Calu3 (cell line): ENCODE measurements at regions not wholly inside any gene's neighbourhood (a gene's known extent, or its start where the extent isn't known, plus 50 kb on each side); places are given as distances from the start of the nearest gene placed in this dataset.

Experiments
- BruUV-seq: library from RNA; stranded (reverse); fragments of 400-500 nt; replicated peaks from 2 replicates; lab custom pipeline; 2021; lab: Mats Ljungman, UMichigan
- CTCF ChIA-PET: fragments of 300-600 bp; sonication (Branson Sonifier 250); formaldehyde crosslinking; loops from one replicate; lab custom pipeline; 2022; ENCODE audit warnings: antibody characterized with exemption; lab: Charles Lee
- DNase-seq: peaks from one replicate; pipeline ENCODE4 v3.0.0; 2022
- H3K27ac Mint-ChIP-seq: one replicate; pipeline ENCODE4 v1.8.0; 2022; ENCODE audit warnings: mixed read lengths; ENCODE audit not compliant: unreplicated experiment
- H3K27me3 Mint-ChIP-seq: one replicate; pipeline ENCODE4 v1.8.0; 2022; ENCODE audit warnings: mixed read lengths; ENCODE audit not compliant: unreplicated experiment
- H3K36me3 Mint-ChIP-seq: one replicate; pipeline ENCODE4 v1.8.0; 2022; ENCODE audit warnings: mild to moderate bottlenecking, moderate library complexity, mixed read lengths; ENCODE audit not compliant: insufficient read depth, unreplicated experiment
- H3K4me1 Mint-ChIP-seq: one replicate; pipeline ENCODE4 v1.8.0; 2022; ENCODE audit warnings: mild to moderate bottlenecking, low read depth, mixed read lengths; ENCODE audit not compliant: unreplicated experiment
- H3K4me3 Mint-ChIP-seq: one replicate; pipeline ENCODE4 v1.8.0; 2022; ENCODE audit warnings: mild to moderate bottlenecking, low read depth, moderate library complexity, mixed read lengths; ENCODE audit not compliant: unreplicated experiment
- H3K9me3 Mint-ChIP-seq: one replicate; pipeline ENCODE4 v1.8.0; 2022; ENCODE audit warnings: low read depth, mixed read lengths; ENCODE audit not compliant: unreplicated experiment
- intact Hi-C: fragments of 100-400 bp; cut with micrococcal nuclease; formaldehyde crosslinking; loops from one replicate; pipeline ENCODE4 v1.10.0; 2022; ENCODE audit not compliant: unreplicated experiment
- TF ChIP-seq, protein P1 (sequence below): fragments of 200-600 bp; IDR thresholded peaks from one replicate; pipeline ENCODE4 v1.8.0; 2022; ENCODE audit warnings: antibody characterized with exemption; ENCODE audit not compliant: unreplicated experiment

- Mint-ChIP-seq H3K36me3 (no peaks in the 10 kb centered on the region), H3K4me1 (no peaks in the 10 kb centered on the region), H3K9me3 (no peaks in the 10 kb centered on the region), H3K27ac (no peak overlapping the region), H3K27me3 (no peaks in the 10 kb centered on the region), H3K4me3 (no peak overlapping the region)
- intact Hi-C loops: no loop called here
- TF ChIP-seq, protein P1, sequence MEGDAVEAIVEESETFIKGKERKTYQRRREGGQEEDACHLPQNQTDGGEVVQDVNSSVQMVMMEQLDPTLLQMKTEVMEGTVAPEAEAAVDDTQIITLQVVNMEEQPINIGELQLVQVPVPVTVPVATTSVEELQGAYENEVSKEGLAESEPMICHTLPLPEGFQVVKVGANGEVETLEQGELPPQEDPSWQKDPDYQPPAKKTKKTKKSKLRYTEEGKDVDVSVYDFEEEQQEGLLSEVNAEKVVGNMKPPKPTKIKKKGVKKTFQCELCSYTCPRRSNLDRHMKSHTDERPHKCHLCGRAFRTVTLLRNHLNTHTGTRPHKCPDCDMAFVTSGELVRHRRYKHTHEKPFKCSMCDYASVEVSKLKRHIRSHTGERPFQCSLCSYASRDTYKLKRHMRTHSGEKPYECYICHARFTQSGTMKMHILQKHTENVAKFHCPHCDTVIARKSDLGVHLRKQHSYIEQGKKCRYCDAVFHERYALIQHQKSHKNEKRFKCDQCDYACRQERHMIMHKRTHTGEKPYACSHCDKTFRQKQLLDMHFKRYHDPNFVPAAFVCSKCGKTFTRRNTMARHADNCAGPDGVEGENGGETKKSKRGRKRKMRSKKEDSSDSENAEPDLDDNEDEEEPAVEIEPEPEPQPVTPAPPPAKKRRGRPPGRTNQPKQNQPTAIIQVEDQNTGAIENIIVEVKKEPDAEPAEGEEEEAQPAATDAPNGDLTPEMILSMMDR: no peak
- CTCF ChIA-PET: no interaction called here
- BruUV-seq: no TSS peak
- DNase-seq: no peak
Observed at GRCh38 chr3:76352051-76352450, 566.7 kb upstream of the ZNF717 start.

DNA sequence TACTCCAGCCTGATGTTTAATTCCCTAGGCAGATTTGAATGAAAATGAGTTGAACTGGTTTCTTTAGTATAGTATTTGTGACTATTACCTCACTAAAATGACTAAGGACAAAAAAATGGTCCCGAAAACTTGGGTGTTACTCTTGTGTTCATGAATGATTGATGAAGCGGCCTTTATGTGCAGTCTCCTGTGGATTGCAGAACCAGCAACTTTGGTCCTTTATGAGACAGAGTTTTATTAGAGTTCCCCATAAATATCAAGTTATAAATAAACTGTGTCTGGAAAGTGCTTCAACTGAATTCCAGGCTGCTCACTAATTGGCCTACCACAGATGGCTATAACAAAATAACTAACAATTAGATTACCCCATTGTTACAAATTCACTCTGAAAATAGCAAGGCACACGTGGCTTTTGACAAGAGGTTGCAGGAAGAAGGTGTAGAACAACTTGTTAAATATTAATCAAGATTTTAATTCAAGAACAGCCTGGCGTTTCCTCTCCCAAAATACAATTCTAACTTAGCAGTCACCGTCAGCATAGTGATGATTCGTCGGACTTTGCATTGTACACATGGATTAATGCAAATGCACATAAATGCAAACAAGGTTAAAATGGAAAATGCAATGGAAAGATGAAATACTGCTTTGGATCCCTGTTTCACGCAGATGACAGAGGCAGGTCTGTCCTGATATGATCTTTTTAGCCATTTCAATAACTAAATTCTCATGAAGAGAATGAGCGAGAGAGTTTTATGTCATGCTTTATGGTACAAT, 567.3 kb upstream of the ZNF717 start:
- intact Hi-C loops: no loop called here
- Mint-ChIP-seq H3K27me3 (no peaks in the 10 kb centered on the region), H3K4me1 (no peaks in the 10 kb centered on the region), H3K27ac (no peak overlapping the region), H3K36me3 (no peaks in the 10 kb centered on the region), H3K9me3 (no peaks in the 10 kb centered on the region), H3K4me3 (no peak overlapping the region)
- CTCF ChIA-PET: no interaction called here
- TF ChIP-seq, protein P1: no peak
- BruUV-seq: no TSS peak
- DNase-seq: no peak

DNA sequence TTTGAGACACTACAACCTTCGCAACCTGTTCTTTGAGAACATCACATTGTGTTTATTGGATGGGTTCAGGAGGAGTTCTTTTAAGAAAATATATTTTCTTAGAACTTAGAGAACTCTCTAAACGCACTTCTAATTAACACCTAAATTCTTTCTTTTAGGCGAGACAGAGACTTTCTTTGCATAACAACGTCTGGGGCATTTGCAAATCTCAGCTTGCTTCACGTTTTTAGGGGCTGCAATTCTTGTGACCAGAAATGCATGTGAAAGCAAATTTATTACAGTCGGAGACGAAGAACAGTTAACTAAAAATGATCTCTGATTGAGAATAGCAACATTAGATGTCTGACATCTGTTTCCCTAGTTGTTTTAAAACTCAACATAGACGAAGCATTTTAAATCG, 568.3 kb upstream of the ZNF717 start:
- no peaks in the 10 kb centered on the region for H3K4me1 Mint-ChIP-seq
- CTCF ChIA-PET: no interaction called here
- no peak for DNase-seq
- H3K27ac Mint-ChIP-seq: no peak overlapping the region
- peaks cover 4% of the 10 kb centered on the region for H3K9me3 Mint-ChIP-seq
- no peaks in the 10 kb centered on the region for H3K36me3 Mint-ChIP-seq
- no peak overlapping the region for H3K4me3 Mint-ChIP-seq
- TF ChIP-seq, protein P1: no peak
- no TSS peak for BruUV-seq
- no peaks in the 10 kb centered on the region for H3K27me3 Mint-ChIP-seq
- intact Hi-C loops: no loop called here

DNA sequence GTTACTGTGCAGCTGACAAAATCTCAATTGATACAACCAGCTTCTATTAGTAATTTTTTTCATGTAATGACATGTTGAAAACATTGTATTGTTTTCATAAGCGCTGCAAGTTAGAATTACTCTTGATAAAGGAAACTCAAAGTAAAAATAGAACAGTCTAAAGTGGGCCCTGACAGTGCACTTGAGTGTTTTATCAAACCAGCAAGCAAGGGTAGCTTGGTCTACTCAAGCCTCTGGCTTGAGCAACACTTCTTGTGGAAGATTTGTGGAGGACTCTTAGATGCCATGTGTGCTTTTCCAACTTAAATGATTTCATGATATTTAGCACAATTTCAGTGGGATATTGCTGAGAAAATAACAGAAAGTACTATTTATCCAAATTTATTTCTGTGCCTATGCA, 575.7 kb upstream of the ZNF717 start:
- DNase-seq: no peak
- intact Hi-C loops: loop anchor here (10.0 kb wide), 1 partner anchor 214 kb away; no protein-coding TSS in a partner anchor
- no peaks in the 10 kb centered on the region for H3K4me1 Mint-ChIP-seq
- no peak overlapping the region for H3K4me3 Mint-ChIP-seq
- H3K9me3 Mint-ChIP-seq: peaks cover 9% of the 10 kb centered on the region
- no peaks in the 10 kb centered on the region for H3K27me3 Mint-ChIP-seq
- CTCF ChIA-PET: no interaction called here
- no TSS peak for BruUV-seq
- TF ChIP-seq, protein P1: no peak
- no peaks in the 10 kb centered on the region for H3K36me3 Mint-ChIP-seq
- no peak overlapping the region for H3K27ac Mint-ChIP-seq
